RWPE2 (cell line): ENCODE measurements at regions not wholly inside any gene's neighbourhood (a gene's known extent, or its start where the extent isn't known, plus 50 kb on each side); places are given as distances from the start of the nearest gene placed in this dataset.

Source experiments
- ATAC-seq: fragments of 200-7000 bp; cut with Tn5 transposase; 3 replicates; pipeline ENCODE4 v1.9.1; 2021; ENCODE audit warnings: low read depth
- DNase-seq: peaks from one replicate; pipeline ENCODE4 v3.0.0-alpha.2; 2020; ENCODE audit warnings: low spot score
- H3K27ac ChIP-seq: fragments of 450-650 bp; 2 replicates; pipeline ENCODE4 v1.5.1; 2017; ENCODE audit warnings: mild to moderate bottlenecking; ENCODE audit not compliant: poor library complexity, severe bottlenecking
- H3K27me3 ChIP-seq: fragments of 250-450 bp; sonication (Bioruptor Pico); 2 replicates; pipeline ENCODE4 v1.5.1; 2021; ENCODE audit warnings: mild to moderate bottlenecking, moderate library complexity; ENCODE audit not compliant: insufficient read depth, poor library complexity, severe bottlenecking
- H3K36me3 ChIP-seq: fragments of 250-450 bp; sonication (Bioruptor Pico); 2 replicates; pipeline ENCODE4 v1.5.1; 2020; ENCODE audit warnings: low read depth, mild to moderate bottlenecking, moderate library complexity
- H3K4me1 ChIP-seq: fragments of 250-450 bp; sonication (Bioruptor Pico); 2 replicates; pipeline ENCODE4 v1.5.1; 2021; ENCODE audit warnings: mild to moderate bottlenecking, moderate library complexity; ENCODE audit not compliant: insufficient read depth, poor library complexity, severe bottlenecking
- H3K4me3 ChIP-seq: fragments of 250-450 bp; sonication (Bioruptor Pico); 2 replicates; pipeline ENCODE4 v1.5.1; 2021; ENCODE audit warnings: mild to moderate bottlenecking, moderate library complexity; ENCODE audit not compliant: severe bottlenecking
- H3K9me3 ChIP-seq: fragments of 250-450 bp; sonication (Bioruptor Pico); 2 replicates; pipeline ENCODE4 v1.5.1; 2021; ENCODE audit warnings: mild to moderate bottlenecking, moderate library complexity; ENCODE audit not compliant: severe bottlenecking
- CTCF ChIP-seq: fragments of 450-650 bp; IDR thresholded peaks from one replicate; pipeline ENCODE4 v1.5.1; 2017; ENCODE audit warnings: mild to moderate bottlenecking, moderate library complexity; ENCODE audit not compliant: poor library complexity, severe bottlenecking

- ATAC-seq (no peak), DNase-seq (no peak)
- no peaks in the 10 kb centered on the region for H3K36me3 ChIP-seq
- H3K9me3 ChIP-seq: no peaks in the 10 kb centered on the region
- H3K27me3 ChIP-seq: no peaks in the 10 kb centered on the region
- no peak overlapping the region for H3K27ac ChIP-seq
- no peak overlapping the region for H3K4me3 ChIP-seq
- no peaks in the 10 kb centered on the region for H3K4me1 ChIP-seq
- no peak for TF ChIP-seq CTCF
Observed at GRCh38 chr13:58528351-58528750, 896.8 kb downstream of the PCDH17 start.

GRCh38 chr13:58531614-58532013 lies 900.1 kb downstream of the PCDH17 start:
- H3K27ac ChIP-seq: no peak overlapping the region
- H3K4me1 ChIP-seq: no peaks in the 10 kb centered on the region
- no peak for TF ChIP-seq CTCF
- no peak for DNase-seq
- H3K4me3 ChIP-seq: no peak overlapping the region
- no peaks in the 10 kb centered on the region for H3K36me3 ChIP-seq
- H3K27me3 ChIP-seq: no peaks in the 10 kb centered on the region
- ATAC-seq: no peak
- H3K9me3 ChIP-seq: no peaks in the 10 kb centered on the region

GRCh38 chr13:58542530-58542929 lies 911.0 kb downstream of the PCDH17 start:
- H3K4me1 ChIP-seq: no peaks in the 10 kb centered on the region
- H3K27ac ChIP-seq: no peak overlapping the region
- no peaks in the 10 kb centered on the region for H3K27me3 ChIP-seq
- DNase-seq (no peak), ATAC-seq (no peak)
- no peak for TF ChIP-seq CTCF
- H3K9me3 ChIP-seq: no peaks in the 10 kb centered on the region
- H3K4me3 ChIP-seq: no peak overlapping the region
- H3K36me3 ChIP-seq: no peaks in the 10 kb centered on the region

- DNase-seq (no peak), ATAC-seq (no peak)
- H3K36me3 ChIP-seq: no peaks in the 10 kb centered on the region
- H3K4me1 ChIP-seq: no peaks in the 10 kb centered on the region
- H3K27ac ChIP-seq: no peak overlapping the region
- no peak for TF ChIP-seq CTCF
- no peaks in the 10 kb centered on the region for H3K9me3 ChIP-seq
- no peak overlapping the region for H3K4me3 ChIP-seq
- no peaks in the 10 kb centered on the region for H3K27me3 ChIP-seq
Observed at GRCh38 chr13:58547419-58547818, 915.9 kb downstream of the PCDH17 start.

- ATAC-seq (no peak), DNase-seq (no peak)
- H3K36me3 ChIP-seq: no peaks in the 10 kb centered on the region
- H3K4me1 ChIP-seq: no peaks in the 10 kb centered on the region
- H3K27ac ChIP-seq: no peak overlapping the region
- H3K9me3 ChIP-seq: no peaks in the 10 kb centered on the region
- no peak for TF ChIP-seq CTCF
- H3K4me3 ChIP-seq: no peak overlapping the region
- H3K27me3 ChIP-seq: no peaks in the 10 kb centered on the region
Observed at GRCh38 chr13:58566176-58566575, 934.6 kb downstream of the PCDH17 start.
